GM12873 (cell line): ENCODE measurements at regions not wholly inside any gene's neighbourhood (a gene's known extent, or its start where the extent isn't known, plus 50 kb on each side); places are given as distances from the start of the nearest gene placed in this dataset.

Source experiments
- CTCF ChIP-seq: IDR thresholded peaks from 2 replicates; pipeline ENCODE4 v1.5.1; 2012; ENCODE audit warnings: low read depth, mild to moderate bottlenecking, moderate library complexity, low read length, control low read depth; ENCODE audit not compliant: insufficient read depth; ENCODE audit errors: missing control alignments

- TF ChIP-seq CTCF, result no peak
Observed at GRCh38 chr3:145368748-145369147, 792.2 kb downstream of the PLOD2 start.

- no peak for TF ChIP-seq CTCF
Observed at GRCh38 chr3:145370870-145371269, 790.1 kb downstream of the PLOD2 start.

GRCh38 chr3:145377301-145377700, 783.7 kb downstream of the PLOD2 start:
- no peak for TF ChIP-seq CTCF

GRCh38 chr3:145383416-145383815, 777.6 kb downstream of the PLOD2 start:
- TF ChIP-seq CTCF, result no peak

GRCh38 chr3:145384307-145384706, 776.7 kb downstream of the PLOD2 start:
- no peak for TF ChIP-seq CTCF

GRCh38 chr3:145387211-145387610, 773.8 kb downstream of the PLOD2 start:
- TF ChIP-seq CTCF, result no peak

- TF ChIP-seq CTCF, result no peak
Observed at GRCh38 chr3:145395421-145395820, 765.6 kb downstream of the PLOD2 start.

GRCh38 chr3:145411605-145412004, 749.4 kb downstream of the PLOD2 start:
- no peak for TF ChIP-seq CTCF
